DND-41 (cell line): ENCODE measurements at regions not wholly inside any gene's neighbourhood (a gene's known extent, or its start where the extent isn't known, plus 50 kb on each side); places are given as distances from the start of the nearest gene placed in this dataset.

Source experiments
- EZH2 ChIP-seq: IDR thresholded peaks from 3 replicates; pipeline ENCODE4 v1.6.1; 2012; ENCODE audit warnings: borderline replicate concordance, low read depth, mild to moderate bottlenecking, moderate library complexity, low read length, inconsistent platforms; ENCODE audit not compliant: severe bottlenecking
- TF ChIP-seq, protein P1 (sequence below): IDR thresholded peaks from 2 replicates; pipeline ENCODE4 v1.5.1; 2012; ENCODE audit warnings: borderline replicate concordance, low read length, moderate library complexity, mild to moderate bottlenecking; ENCODE audit not compliant: poor library complexity, severe bottlenecking; ENCODE audit errors: extremely low read depth

DNA sequence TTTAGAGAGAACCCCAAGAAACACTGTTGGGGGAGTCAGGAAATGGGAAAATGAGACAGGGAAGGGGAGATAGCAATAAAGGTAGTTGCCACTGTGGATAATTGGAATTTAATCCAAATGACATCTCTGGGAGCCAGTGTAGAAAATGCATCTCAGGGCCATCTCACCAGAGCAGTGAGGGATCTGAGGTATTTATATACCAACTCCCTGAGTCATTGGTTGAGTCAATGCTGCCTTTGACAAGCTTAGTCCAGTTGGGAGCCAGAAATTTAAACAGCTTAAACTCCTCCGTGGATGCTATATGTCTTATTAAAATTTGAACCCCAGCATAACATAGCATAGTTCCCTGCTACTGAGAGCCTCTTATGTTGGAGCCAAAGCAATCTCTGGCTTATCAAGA, 140.3 kb downstream of the SLC30A10 start:
- TF ChIP-seq, protein P1, sequence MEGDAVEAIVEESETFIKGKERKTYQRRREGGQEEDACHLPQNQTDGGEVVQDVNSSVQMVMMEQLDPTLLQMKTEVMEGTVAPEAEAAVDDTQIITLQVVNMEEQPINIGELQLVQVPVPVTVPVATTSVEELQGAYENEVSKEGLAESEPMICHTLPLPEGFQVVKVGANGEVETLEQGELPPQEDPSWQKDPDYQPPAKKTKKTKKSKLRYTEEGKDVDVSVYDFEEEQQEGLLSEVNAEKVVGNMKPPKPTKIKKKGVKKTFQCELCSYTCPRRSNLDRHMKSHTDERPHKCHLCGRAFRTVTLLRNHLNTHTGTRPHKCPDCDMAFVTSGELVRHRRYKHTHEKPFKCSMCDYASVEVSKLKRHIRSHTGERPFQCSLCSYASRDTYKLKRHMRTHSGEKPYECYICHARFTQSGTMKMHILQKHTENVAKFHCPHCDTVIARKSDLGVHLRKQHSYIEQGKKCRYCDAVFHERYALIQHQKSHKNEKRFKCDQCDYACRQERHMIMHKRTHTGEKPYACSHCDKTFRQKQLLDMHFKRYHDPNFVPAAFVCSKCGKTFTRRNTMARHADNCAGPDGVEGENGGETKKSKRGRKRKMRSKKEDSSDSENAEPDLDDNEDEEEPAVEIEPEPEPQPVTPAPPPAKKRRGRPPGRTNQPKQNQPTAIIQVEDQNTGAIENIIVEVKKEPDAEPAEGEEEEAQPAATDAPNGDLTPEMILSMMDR, result no peak
- no peak for TF ChIP-seq EZH2
